ENCODE measurements at regions not wholly inside any gene's neighbourhood (a gene's known extent, or its start where the extent isn't known, plus 50 kb on each side); places are given as distances from the start of the nearest gene placed in this dataset.

GRCh38 chr4:178838776-178839175 is 1396.5 kb upstream of the AGA start:
- no peak for DNase-seq

GRCh38 chr4:178856139-178856800 is 1414.0 kb upstream of the AGA start:
- no peak for DNase-seq

GRCh38 chr4:178871476-178871875 is 1429.2 kb upstream of the AGA start:
- DNase-seq = no peak

GRCh38 chr4:178881937-178882336 is 1439.7 kb upstream of the AGA start:
- no peak for DNase-seq

- no peak for DNase-seq
These were observed 1451.9 kb upstream of the AGA start for GRCh38 chr4:178894126-178894525.

GRCh38 chr4:178899084-178899483 is 1456.8 kb upstream of the AGA start:
- DNase-seq = no peak

- no peak for DNase-seq
These were observed 1475.5 kb upstream of the AGA start for GRCh38 chr4:178917756-178918155.

GRCh38 chr4:178937130-178937529 is 1494.9 kb upstream of the AGA start:
- DNase-seq = no peak

GRCh38 chr4:178941975-178942374 is 1499.7 kb upstream of the AGA start:
- DNase-seq = no peak

GRCh38 chr4:178953447-178954120 is 1511.3 kb upstream of the AGA start:
- no peak for DNase-seq

GRCh38 chr4:178955614-178956013 is 1513.4 kb upstream of the AGA start:
- no peak for DNase-seq

- DNase-seq = no peak
These were observed 1516.6 kb upstream of the AGA start for GRCh38 chr4:178958725-178959440.

GRCh38 chr4:178963446-178964045 is 1521.3 kb upstream of the AGA start:
- DNase-seq = no peak

- DNase-seq = no peak
These were observed 1524.4 kb upstream of the AGA start for GRCh38 chr4:178966644-178967043.

GRCh38 chr4:178970433-178971140 is 1528.3 kb upstream of the AGA start:
- DNase-seq = no peak

GRCh38 chr4:178976861-178977260 is 1534.6 kb upstream of the AGA start:
- no peak for DNase-seq

GRCh38 chr4:178993306-178993705 is 1551.1 kb upstream of the AGA start:
- no peak for DNase-seq

- DNase-seq = no peak
These were observed 1559.7 kb upstream of the AGA start for GRCh38 chr4:179001918-179002317.

- DNase-seq = no peak
These were observed 1565.5 kb upstream of the AGA start for GRCh38 chr4:179007755-179008154.

GRCh38 chr4:179017581-179017980 is 1575.3 kb upstream of the AGA start:
- DNase-seq = no peak

- no peak for DNase-seq
These were observed 1585.3 kb upstream of the AGA start for GRCh38 chr4:179027569-179027968.

- DNase-seq = no peak
These were observed 1586.1 kb upstream of the AGA start for GRCh38 chr4:179028321-179028720.

GRCh38 chr4:179029683-179030082 is 1587.4 kb upstream of the AGA start:
- no peak for DNase-seq

All from activated CD4-positive, alpha-beta T cell treated with anti-CD3 and anti-CD28 coated beads, Interleukin-2, amount 50 U/mL, for 48 hours (primary cell).